Testis (tissue), 2 donors: ENCODE measurements at regions not wholly inside any gene's neighbourhood (a gene's known extent, or its start where the extent isn't known, plus 50 kb on each side); places are given as distances from the start of the nearest gene placed in this dataset.
"Not testable (repeated sequence)": the region's sequence is repeated elsewhere in the genome, so short reads cannot be mapped to it uniquely, and the experiment has no call there.

Experiments
- DNase-seq: peaks from one replicate; pipeline ENCODE4 v3.0.0-alpha.2; 2019
- H3K27ac ChIP-seq, 2 donors: fragments of 200-600 bp; sonication (generic); one replicate each; pipeline ENCODE4 v1.5.1; 2019
- H3K27me3 ChIP-seq: fragments of 200-600 bp; sonication (generic); one replicate; pipeline ENCODE4 v1.5.1; 2019
- H3K36me3 ChIP-seq: fragments of 200-600 bp; sonication (generic); one replicate; pipeline ENCODE4 v1.5.1; 2017; ENCODE audit warnings: low read depth; ENCODE audit errors: missing control alignments
- H3K4me1 ChIP-seq: fragments of 200-600 bp; sonication (generic); one replicate; pipeline ENCODE4 v1.5.1; 2019
- H3K4me3 ChIP-seq, 2 donors: fragments of 200-600 bp; sonication (generic); one replicate each; pipeline ENCODE4 v1.5.1; 2017 to 2019
- H3K9me3 ChIP-seq: fragments of 200-600 bp; sonication (generic); one replicate; pipeline ENCODE4 v1.5.1; 2017
- CTCF ChIP-seq, 3 experiments: fragments of 450-650 bp in 2 of 3; fragments of 200-600 bp in 1 of 3; sonication (generic) in 1 of 3; IDR thresholded peaks; one replicate each; pipeline ENCODE4 v1.5.1; 2016 to 2019; ENCODE audit warnings: antibody characterized with exemption in 3 of 3, mild to moderate bottlenecking in 2 of 3, moderate library complexity in 1 of 3
- POLR2A ChIP-seq: fragments of 450-650 bp; IDR thresholded peaks from one replicate; pipeline ENCODE4 v1.6.1; 2017; ENCODE audit warnings: antibody characterized with exemption, mild to moderate bottlenecking, moderate library complexity
- WGBS, 2 donors: methylation state at CpG; one replicate each; pipeline ENCODE4 v1.1.5; 2018; 5-methylcytosine and 5-hydroxymethylcytosine counted together
- intact Hi-C: fragments of 100-400 bp; cut with DNase I; formaldehyde crosslinking; loops from one replicate; pipeline ENCODE4 v1.15.1; 2023; ENCODE audit warnings: low total_unique reads

- Histone ChIP-seq H3K4me1 (no peaks in the 10 kb centered on the region), H3K4me3 (no peak overlapping the region), H3K27ac (no peak overlapping the region), H3K27me3 (no peaks in the 10 kb centered on the region), H3K9me3 (no peaks in the 10 kb centered on the region), H3K36me3 (no peaks in the 10 kb centered on the region)
- DNase-seq, result no peak
- TF ChIP-seq POLR2A (no peak), CTCF (IDR thresholded peaks at IDR 0.05) (no peak)
- intact Hi-C loops, result no loop called here
- 85 to 88% methylated on average over 3 of the region's 3 CpGs for WGBS, 2 donors
Measured at GRCh38 chr16:8407351-8407750, 183.0 kb downstream of the TMEM114 start.

- intact Hi-C loops, result no loop called here
- WGBS, 2 donors, result 70 to 73% methylated on average over 13 of the region's 13 CpGs
Measured at GRCh38 chr16:8403978-8404749, 186.1 kb downstream of the TMEM114 start.

GRCh38 chr16:8402981-8403843 is 187.1 kb downstream of the TMEM114 start:
- Histone ChIP-seq H3K4me1 (no peaks in the 10 kb centered on the region), H3K4me3 (no peak overlapping the region), H3K27me3 (no peaks in the 10 kb centered on the region), H3K36me3 (no peaks in the 10 kb centered on the region), H3K9me3 (no peaks in the 10 kb centered on the region), H3K27ac (no peak overlapping the region)
- DNase-seq, result no peak
- TF ChIP-seq POLR2A, result no peak
- TF ChIP-seq CTCF (IDR thresholded peaks at IDR 0.05), result no peak
- WGBS, 2 donors, result 83 to 85% methylated on average over 11 of the region's 11 CpGs
- intact Hi-C loops, result no loop called here

More at GRCh38 chr16:8403978-8404749, 186.1 kb downstream of the TMEM114 start:
- no peak overlapping the region for H3K27ac ChIP-seq
- H3K9me3 ChIP-seq, result no peaks in the 10 kb centered on the region
- H3K4me3 ChIP-seq, result no peak overlapping the region
- DNase-seq, result no peak
- no peaks in the 10 kb centered on the region for H3K36me3 ChIP-seq
- TF ChIP-seq POLR2A (no peak), CTCF (IDR thresholded peaks at IDR 0.05) (no peak)
- H3K4me1 ChIP-seq, result no peaks in the 10 kb centered on the region
- H3K27me3 ChIP-seq, result no peaks in the 10 kb centered on the region

- WGBS, 2 donors, result 81 to 89% methylated on average over 6 of the region's 6 CpGs
- H3K27me3 ChIP-seq, intact Hi-C loops, H3K27ac ChIP-seq, DNase-seq, H3K36me3 ChIP-seq, H3K9me3 ChIP-seq, H3K4me1 ChIP-seq, H3K4me3 ChIP-seq: not testable (repeated sequence)
Measured at GRCh38 chr16:8400683-8401082, 189.6 kb downstream of the TMEM114 start.

- 84 to 88% methylated on average over 2 of the region's 2 CpGs for WGBS, 2 donors
- no peak overlapping the region for H3K27ac ChIP-seq
- no peaks in the 10 kb centered on the region for H3K27me3 ChIP-seq
- no peak for DNase-seq
- no peaks in the 10 kb centered on the region for H3K36me3 ChIP-seq
- intact Hi-C loops, result no loop called here
- H3K9me3 ChIP-seq, result no peaks in the 10 kb centered on the region
- H3K4me1 ChIP-seq, result no peaks in the 10 kb centered on the region
- H3K4me3 ChIP-seq, result no peak overlapping the region
- TF ChIP-seq CTCF (IDR thresholded peaks at IDR 0.05) (no peak), POLR2A (no peak)
Measured at GRCh38 chr16:8398548-8398947, 191.8 kb downstream of the TMEM114 start.
